ENCODE measurements at regions not wholly inside any gene's neighbourhood (a gene's known extent, or its start where the extent isn't known, plus 50 kb on each side); places are given as distances from the start of the nearest gene placed in this dataset.

DNA sequence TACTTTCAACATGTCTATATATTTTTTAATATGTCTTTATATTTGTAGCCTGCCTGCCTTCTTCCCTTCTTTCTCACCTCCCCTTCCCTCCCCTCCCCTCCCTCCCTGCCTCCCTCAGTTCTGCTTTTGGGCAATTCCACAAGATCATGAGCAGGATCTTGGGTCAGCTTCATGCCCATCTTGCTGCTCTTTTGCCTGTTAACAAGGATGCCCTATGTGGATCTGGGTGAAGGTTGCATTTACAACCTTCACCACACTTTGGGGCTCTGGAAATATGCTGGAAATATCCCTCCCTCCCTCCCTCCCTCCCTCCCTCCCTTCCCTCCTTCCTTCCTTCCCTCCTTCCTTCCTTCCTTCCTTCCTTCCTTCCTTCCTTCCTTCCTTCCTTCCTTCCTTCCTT is 334.1 kb upstream of the FAM98A start:
- no peak for TF ChIP-seq CTCF (IDR thresholded peaks at IDR 0.05; ENCODE audit: poor library complexity, severe bottlenecking)
- TF ChIP-seq, protein P1, sequence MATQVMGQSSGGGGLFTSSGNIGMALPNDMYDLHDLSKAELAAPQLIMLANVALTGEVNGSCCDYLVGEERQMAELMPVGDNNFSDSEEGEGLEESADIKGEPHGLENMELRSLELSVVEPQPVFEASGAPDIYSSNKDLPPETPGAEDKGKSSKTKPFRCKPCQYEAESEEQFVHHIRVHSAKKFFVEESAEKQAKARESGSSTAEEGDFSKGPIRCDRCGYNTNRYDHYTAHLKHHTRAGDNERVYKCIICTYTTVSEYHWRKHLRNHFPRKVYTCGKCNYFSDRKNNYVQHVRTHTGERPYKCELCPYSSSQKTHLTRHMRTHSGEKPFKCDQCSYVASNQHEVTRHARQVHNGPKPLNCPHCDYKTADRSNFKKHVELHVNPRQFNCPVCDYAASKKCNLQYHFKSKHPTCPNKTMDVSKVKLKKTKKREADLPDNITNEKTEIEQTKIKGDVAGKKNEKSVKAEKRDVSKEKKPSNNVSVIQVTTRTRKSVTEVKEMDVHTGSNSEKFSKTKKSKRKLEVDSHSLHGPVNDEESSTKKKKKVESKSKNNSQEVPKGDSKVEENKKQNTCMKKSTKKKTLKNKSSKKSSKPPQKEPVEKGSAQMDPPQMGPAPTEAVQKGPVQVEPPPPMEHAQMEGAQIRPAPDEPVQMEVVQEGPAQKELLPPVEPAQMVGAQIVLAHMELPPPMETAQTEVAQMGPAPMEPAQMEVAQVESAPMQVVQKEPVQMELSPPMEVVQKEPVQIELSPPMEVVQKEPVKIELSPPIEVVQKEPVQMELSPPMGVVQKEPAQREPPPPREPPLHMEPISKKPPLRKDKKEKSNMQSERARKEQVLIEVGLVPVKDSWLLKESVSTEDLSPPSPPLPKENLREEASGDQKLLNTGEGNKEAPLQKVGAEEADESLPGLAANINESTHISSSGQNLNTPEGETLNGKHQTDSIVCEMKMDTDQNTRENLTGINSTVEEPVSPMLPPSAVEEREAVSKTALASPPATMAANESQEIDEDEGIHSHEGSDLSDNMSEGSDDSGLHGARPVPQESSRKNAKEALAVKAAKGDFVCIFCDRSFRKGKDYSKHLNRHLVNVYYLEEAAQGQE (IDR thresholded peaks at IDR 0.05; ENCODE audit: borderline replicate concordance): no peak
